PC-9 (cell line): ENCODE measurements at regions not wholly inside any gene's neighbourhood (a gene's known extent, or its start where the extent isn't known, plus 50 kb on each side); places are given as distances from the start of the nearest gene placed in this dataset.

Source experiments
- CTCF ChIP-seq: fragments of 200-600 bp; sonication (generic); conservative IDR thresholded peaks from 2 replicates; pipeline ENCODE4 v1.6.1; 2017; ENCODE audit warnings: mixed run types, antibody characterized with exemption, mild to moderate bottlenecking, moderate library complexity
- EZH2 ChIP-seq: fragments of 200-600 bp; sonication (generic); IDR thresholded peaks from 2 replicates; pipeline ENCODE4 v1.8.0; 2017; ENCODE audit warnings: antibody characterized with exemption, low read depth

GRCh38 chr22:49705972-49706352 is 121.7 kb downstream of the BRD1 start:
- no peak for TF ChIP-seq CTCF
- no peak for TF ChIP-seq EZH2
